C4-2B (cell line): ENCODE measurements at regions not wholly inside any gene's neighbourhood (a gene's known extent, or its start where the extent isn't known, plus 50 kb on each side); places are given as distances from the start of the nearest gene placed in this dataset.

Experiments
- ZFX ChIP-seq: fragments of 450-650 bp; IDR thresholded peaks from 2 replicates; pipeline ENCODE4 v1.6.1; 2017
- TF ChIP-seq, protein P1 (sequence below): fragments of 450-650 bp; conservative IDR thresholded peaks from 2 replicates; pipeline ENCODE4 v1.5.1; 2017; ENCODE audit warnings: mild to moderate bottlenecking

DNA sequence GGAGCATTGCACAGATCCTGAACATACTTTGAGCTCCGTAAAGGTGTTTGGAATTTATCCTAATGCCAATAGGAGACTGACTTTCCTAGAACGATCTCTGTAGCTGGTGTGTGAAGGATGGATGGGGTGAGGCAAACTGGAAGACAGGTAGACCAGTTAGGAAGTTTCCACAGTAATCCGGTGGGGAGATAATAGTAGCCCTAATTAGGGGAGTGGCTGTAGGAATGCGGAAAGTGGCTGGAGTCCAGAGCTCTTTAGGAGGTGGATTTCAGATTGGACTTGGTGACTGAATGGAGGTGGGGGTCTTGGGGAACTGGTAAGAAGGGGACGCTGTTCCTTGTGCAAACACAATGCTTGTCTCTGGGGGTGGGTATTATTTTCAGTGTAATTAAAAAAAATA lies 146.3 kb downstream of the SOX4 start:
- TF ChIP-seq, protein P1, sequence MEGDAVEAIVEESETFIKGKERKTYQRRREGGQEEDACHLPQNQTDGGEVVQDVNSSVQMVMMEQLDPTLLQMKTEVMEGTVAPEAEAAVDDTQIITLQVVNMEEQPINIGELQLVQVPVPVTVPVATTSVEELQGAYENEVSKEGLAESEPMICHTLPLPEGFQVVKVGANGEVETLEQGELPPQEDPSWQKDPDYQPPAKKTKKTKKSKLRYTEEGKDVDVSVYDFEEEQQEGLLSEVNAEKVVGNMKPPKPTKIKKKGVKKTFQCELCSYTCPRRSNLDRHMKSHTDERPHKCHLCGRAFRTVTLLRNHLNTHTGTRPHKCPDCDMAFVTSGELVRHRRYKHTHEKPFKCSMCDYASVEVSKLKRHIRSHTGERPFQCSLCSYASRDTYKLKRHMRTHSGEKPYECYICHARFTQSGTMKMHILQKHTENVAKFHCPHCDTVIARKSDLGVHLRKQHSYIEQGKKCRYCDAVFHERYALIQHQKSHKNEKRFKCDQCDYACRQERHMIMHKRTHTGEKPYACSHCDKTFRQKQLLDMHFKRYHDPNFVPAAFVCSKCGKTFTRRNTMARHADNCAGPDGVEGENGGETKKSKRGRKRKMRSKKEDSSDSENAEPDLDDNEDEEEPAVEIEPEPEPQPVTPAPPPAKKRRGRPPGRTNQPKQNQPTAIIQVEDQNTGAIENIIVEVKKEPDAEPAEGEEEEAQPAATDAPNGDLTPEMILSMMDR: no peak
- no peak for TF ChIP-seq ZFX
